ENCODE measurements at regions not wholly inside any gene's neighbourhood (a gene's known extent, or its start where the extent isn't known, plus 50 kb on each side); places are given as distances from the start of the nearest gene placed in this dataset.

- TF ChIP-seq USF2 (CRISPR knock-in tag; IDR thresholded peaks at IDR 0.05) (no peak), ZNF416 (CRISPR knock-in tag; IDR thresholded peaks at IDR 0.05) (no peak)
Measured at GRCh38 chr16:65314627-65315008, 192.8 kb upstream of the CDH11 start.

All from WTC11 (cell line).